Forelimb muscle (tissue), 1 donor: ENCODE measurements at regions not wholly inside any gene's neighbourhood (a gene's known extent, or its start where the extent isn't known, plus 50 kb on each side); places are given as distances from the start of the nearest gene placed in this dataset.
"Not testable (repeated sequence)": the region's sequence is repeated elsewhere in the genome, so short reads cannot be mapped to it uniquely, and the experiment has no call there.

Experiments used
- DNase-seq: peaks from one replicate; pipeline ENCODE4 v3.0.0-alpha.2; 2013; ENCODE audit warnings: low read depth

DNA sequence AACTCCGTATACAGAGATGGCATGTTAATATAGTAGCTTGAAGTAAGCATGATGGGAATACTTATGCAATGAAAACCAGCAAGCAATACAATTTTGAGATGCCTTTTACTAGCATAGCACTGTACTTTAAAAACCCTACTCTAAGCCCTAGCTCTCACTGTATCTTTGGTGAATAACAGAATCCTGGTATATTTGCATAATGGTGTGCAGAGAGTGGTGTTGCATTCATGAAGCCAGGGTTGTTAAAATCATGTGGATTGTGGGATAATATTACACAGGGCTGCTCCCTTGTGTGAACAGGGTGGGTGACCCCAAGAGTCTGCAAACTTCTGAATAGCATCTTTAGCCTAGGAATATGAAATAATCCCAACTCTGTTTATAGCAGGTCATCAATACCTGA is 105.2 kb upstream of the BMP2 start:
- no peak for DNase-seq

DNA sequence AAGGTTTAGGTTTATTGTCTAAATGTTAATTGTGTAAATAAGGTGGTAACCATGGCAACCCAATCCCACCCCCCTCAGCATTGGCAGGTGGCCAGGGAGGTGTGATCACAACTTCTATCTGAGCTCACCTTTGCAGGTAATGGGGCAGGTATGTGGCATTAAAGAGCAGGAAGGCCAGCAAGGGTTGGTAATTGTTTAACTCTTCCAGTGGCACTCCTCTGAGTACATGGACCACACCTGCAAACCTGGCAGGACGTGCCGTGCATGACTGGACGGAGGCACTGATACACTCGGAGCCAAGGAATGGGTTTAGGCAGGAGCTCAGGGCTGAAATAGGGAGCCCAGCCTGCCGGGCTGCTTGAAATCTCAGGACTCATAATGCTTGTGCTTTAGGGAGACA is 107.0 kb upstream of the BMP2 start:
- no peak for DNase-seq

DNA sequence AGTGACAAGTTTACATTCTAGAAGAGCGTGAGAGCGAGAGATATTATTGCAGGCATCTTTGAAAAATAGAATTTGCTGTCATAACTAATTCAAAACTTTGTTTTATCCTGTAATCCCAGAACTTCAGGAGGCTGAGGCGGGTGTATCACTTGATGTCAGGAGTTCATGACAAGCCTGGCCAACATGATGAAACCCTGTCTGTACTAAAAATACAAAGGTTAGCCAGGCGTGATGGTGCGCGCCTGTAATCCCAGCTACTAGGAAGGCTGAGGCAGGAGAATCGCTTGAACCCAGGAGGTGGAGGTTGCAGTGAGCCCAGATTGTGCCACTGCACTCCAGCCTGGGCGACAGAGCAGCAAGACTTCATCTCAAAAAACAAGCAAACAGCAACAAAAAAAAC is 108.6 kb upstream of the BMP2 start:
- not testable (repeated sequence) for DNase-seq

DNA sequence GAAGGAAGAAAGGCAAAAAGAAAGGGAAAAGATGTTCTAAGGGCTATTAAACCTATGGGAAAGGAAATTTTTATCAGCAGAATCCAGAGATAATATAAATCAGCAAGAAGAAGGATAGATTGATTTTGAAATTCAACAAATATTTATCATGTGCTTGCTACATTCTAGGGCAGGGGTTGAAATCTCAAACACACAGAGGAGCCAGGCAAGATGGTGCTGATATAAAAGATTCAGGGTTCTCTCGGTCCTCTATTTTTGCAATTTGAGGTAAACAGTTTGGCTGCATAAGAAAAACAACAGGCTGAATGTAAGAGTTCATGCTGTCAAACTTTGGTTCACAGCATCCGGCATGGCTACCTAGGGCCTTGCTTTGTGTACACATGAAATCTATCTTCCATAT is 109.6 kb upstream of the BMP2 start:
- DNase-seq: no peak

DNA sequence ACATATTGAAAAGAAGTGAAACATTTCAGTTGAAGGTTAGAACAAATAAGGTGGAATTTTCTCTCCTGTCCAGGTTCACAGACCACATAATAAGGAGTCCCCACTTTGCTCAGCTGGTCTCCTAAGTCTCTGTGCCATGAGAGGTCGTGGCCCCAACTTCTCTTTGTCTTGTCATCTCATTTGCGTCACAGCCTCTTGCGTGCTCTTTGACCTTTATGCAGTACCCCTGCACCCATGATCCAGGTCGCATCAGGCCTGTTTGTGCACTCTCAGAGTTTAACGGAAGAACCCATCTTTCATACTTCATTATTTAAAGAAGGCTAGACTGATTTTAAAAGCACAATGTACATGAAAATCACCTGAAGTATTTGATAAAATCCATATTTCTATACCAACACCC is 110.4 kb upstream of the BMP2 start:
- DNase-seq: no peak

DNA sequence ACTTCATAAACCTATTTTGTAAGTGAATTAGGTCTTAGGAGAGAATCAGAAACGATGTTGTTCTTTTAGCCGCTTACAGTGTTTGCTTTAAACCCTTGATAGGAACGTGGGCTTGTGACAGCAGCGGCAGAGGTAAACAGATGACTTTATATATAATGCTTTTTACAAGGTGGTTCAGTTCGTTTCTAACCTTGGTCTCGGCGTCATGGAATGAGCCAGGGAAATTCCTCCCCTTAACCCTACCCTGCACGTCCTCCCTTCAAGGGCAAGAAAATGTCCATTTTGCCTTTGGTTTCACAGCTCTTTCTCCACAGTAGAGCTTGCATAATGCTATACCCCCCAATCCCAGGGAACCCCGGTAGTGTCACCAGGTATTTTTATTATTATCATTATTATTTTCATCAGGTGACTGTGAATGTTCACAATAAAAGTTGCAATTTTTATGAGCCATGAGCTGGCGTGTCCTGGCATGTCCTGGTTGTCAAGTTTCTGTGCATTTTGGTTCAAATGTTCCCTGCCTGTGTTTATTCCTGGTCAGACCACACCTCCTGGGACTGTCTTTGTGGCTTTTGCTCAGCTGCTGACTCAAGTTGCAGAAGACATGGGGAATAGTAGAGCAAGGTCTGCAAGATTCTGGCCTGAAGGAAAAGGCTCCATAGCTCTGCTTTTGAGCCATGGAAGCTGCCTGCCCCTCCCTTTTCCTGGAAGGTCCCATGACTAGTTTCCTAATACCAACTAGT is 112.8 kb upstream of the BMP2 start:
- no peak for DNase-seq

DNA sequence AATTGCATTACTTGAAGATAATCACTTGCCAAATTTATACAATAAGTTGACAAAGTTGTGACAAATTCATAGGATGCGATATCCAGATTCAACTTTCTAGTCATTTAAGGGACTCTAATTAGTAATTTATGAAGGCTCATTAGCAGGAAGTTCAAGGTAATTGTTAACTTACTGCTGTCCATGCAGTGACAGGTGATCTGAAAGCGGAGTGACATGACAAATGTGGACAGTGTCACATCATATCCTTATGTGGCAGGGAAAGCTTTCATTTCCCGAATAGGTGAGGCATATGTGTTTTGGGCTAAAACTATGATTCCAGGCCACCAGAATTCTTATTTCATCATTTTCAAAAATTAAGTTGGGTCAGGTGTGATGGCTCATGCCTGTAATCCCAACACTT is 115.9 kb upstream of the BMP2 start:
- no peak for DNase-seq

DNA sequence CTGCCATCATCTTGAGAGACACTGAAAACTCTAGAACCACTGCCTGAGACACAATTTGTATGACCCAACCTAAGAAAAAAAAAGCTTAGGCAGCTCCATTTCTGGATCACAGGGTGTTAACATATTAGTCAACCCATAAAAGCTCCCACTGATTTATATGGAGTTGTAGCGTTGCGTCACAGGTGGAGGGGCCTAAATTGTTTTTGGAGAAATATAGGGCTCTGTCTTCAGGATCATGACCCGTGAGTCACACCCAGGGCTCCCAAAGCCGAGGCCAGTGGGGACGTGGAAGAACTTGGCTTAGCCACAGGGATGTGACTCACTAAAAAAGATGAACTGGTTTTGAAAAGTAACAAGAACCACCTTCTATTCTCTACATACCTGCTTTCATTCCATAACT is 116.5 kb upstream of the BMP2 start:
- DNase-seq: no peak

DNA sequence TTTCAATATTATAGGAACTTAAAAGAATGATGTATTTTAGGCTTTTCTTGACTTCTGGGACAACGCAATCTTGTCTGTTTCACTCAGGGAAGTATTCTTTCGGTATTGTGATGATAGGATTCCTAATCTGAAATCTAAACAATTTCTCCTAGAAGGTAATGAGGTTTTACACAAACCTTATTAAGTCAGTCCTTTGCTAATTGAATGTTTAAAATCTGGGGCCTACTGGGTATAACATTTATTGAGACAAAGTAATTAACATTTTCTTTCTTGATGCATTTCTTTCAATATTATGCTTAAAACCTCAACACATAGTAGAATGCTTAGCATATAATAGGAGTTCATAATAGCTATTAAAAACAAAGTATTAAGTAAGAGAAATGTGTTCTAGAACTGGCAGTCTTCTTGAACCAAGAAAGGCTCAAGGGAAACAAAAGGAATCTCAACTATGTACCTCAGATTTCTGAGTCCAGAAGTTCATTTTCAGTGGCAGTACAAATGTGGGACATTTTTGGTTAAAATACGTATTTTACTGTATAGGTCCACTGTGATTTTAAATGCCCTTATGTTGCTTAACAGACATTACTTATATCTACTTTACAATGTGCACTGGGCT is 121.4 kb upstream of the BMP2 start:
- no peak for DNase-seq

DNA sequence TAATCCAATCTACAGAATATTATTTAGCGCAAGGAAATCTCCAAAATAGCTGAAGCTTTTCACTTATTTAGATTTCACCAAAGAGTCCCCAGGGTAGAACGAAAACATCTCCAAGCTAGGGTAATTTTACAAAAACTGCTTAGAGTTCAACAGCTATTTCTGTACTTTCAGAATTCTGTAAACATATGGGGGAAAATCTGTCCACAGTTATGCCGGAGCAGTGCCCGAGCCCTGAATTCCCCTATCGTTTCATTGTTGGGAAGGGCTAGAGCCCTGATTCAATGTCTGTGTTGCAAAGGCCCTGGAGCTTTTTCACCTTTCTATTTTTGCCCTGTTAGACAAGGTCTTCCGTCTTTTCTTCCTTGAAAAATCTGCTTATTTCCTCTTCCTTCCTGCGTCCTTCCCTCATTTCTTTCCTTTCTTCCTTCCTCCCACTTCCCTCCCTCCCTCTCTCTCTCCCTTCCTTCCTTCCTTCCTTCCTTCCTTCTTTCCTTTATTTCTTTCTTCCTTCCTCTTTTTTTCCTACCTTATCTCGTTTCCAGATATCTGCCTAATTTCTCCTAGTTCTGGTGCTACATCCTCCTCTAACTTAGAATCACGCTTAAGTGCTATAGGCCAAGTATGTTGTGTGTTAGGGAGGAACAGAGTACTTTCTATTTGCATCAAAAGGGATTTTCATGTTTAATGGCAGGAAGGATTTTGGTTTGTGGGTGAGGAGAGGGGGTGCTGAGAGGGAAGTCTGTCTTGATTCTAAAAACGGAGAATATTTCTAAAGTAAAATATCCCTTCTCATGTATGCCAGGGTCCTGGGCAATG is 122.5 kb upstream of the BMP2 start:
- DNase-seq: no peak

DNA sequence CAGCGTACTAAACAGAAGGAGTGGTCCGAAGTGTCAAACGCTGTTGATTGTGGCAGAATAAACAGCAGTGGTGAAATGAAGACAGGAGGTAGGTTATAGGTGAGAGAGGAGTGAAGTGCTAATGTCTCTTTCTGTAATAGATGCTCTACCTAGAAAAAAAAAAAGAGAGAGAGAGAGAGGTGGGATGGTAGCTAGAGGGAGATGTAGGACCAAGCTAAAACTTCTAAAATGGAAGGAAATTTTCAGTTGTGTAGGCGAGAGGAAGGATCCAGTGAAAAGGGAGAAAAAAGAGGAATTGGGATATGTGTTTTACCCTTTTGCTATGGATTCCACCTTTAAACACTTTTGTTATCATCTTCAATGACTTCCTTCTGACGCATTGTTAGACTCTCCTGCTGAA is 126.5 kb upstream of the BMP2 start:
- no peak for DNase-seq

DNA sequence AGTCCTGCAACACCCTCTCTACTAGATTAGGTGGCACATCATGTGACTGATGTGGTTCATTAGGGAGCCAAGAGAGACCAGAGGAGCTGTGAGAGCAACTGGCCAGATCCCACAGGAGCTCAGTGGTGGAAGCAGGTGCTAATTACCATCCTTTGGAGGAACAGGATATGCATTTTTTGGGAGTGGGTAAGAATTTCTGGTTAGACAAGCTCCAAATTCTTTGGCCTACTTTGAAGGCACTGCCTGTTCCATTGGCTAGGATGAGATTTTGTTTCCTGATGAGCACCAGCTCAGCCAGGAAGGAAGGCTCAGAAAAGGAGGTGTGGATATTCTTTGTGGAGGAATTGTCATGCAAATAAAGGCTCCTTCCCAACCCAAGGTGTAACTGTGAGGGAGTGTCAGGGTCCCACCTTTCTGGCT is 130.3 kb upstream of the BMP2 start:
- no peak for DNase-seq

DNA sequence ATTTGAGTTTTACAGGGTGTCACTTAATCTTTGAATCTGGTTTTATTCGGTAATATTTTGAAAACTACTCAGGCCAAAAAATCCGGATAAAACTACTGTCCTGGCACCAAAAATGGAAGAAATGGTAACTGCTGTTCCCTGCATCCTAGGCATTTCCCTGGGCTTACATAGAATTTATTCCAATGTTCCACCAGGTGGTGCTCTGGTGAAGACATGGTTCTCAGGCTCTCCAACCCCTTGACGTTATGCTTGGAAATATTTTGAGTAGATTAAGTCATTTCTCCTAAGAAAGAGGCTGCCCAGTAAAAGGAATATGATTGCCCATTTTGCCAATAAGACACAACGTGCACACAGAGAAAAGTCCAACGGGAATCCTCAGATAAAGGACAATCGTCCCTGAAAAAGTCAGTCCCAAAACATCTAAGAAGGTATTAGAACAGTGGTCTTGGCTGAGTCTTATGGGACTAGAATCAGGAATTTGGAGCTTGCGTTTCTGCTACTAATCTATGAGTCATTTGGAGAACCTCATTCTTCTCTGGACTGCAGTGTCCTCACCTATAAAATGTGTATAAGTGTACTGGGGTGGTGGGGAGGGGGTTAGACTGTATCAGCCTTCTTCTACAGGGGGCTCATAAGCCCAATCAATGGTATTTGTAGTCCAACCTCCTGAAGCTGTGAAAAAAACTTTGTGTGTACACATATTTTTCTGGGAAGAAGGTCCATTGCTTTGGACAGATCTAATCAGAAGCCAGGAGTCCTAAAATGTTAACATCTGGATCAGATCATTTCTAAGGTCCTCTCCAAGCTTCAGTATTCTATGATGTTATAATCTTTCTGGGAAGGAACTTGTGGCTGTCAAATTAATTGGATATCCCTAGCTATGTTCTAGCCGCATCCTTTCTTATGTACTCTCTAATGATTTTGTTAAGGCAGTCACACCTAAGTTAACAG is 131.0 kb upstream of the BMP2 start:
- peak; percentile 38 for DNase-seq

DNA sequence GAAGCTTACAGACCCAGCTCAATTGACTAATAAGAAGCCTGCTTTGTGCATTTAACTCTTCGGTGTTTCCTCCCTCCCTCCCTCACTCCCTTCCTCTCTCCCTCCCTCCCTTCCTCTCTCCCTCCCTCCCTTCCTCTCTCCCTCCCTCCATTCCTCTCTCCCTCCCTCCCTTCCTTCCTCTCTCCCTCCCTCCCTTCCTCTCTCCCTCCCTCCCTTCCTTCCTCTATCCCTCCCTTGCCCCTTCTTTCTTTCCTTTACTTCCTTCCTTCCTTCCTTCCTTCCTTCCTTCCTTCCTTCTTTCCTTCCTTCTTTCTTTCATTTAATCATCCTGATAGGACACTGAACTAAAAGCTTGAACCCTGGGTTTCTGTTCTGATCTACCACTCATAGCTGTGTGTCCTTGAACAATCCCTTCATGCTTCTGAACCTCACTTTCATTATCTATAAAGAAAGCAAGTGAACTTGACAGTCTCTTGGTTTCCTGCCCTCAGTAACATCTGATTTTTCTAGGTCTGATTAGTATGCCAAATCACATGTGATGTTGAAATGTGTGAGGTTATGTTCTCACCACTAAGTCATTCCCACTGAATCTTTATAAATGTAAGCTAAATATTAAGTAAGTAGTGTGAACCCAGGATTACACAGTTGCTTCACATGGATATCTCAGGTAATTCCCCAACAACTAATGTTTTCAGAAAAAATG is 132.3 kb upstream of the BMP2 start:
- DNase-seq: no peak

DNA sequence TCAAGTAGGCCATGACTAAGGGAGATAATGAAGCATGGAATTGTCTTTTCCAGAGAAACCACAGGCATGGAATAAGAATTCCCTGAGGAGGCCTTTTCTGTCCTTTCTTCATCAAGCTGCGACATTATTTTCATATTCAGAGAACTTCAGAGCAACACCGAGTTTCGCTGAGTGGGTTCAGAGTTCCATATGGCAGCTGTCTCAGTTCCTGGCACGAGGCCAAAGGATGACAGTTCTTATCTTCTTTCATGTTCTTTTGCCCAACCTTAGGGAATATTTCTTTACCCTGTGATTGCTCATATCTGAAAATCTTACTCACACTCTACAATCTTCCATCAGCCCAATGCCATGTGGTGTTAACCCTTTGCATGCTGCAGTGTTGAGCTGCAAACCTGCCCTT is 135.3 kb upstream of the BMP2 start:
- no peak for DNase-seq

DNA sequence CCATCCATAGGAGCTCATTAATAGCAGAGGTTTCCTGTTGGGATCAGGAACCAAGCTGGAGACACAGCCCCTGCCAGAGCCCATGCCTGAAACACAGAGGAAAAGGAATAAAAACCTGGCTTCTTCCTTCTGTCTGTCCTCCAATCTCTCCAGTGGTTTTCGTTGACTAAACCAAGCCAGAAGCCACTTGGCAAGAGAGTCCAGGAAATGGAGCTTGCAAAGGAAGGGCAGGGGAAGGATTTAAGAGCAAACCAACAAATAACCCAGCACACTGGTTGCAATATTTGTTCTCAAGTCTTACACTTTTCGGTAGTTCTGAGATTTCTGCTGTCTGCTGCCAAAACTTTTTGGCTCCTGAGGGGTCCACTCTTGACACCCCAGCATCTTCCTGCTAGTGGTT is 137.0 kb upstream of the BMP2 start:
- no peak for DNase-seq

DNA sequence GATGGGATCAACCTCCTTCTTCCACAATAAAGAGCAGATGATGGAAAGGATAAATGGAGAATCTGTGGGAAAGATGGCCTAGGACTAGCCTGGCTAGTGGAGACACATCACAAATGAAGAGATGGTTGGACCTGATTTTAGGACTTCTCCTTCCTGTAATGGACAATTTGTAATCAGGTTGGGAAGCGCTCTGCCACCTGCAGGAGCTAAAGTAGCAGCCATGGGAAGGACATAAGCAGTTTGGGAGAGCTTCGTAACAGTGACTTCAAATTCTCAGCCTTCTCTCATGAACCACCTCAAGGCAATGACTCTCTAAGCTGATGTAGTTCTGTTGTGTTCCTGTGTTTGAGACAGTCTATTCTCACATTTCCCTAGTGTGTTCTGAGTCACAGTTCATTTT is 137.9 kb upstream of the BMP2 start:
- DNase-seq: no peak

DNA sequence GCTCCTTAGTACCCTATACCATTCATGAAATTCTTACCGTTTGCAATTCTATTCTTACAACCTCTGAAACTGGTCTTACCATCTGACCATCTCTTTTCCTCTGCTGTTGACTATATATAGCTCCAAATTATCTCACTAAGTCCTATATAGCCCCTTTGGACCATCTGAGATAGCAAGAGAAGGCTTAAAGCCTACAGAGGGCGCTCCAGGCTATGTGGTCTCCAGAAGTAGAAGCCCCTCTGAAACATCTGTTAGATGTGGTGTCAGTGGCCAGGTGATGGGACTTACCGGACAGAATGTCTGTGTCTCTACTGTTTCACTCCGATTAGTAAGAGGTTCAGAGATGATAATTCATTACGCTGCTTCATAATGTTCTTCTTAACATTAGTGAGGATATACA is 140.7 kb upstream of the BMP2 start:
- DNase-seq: no peak

DNA sequence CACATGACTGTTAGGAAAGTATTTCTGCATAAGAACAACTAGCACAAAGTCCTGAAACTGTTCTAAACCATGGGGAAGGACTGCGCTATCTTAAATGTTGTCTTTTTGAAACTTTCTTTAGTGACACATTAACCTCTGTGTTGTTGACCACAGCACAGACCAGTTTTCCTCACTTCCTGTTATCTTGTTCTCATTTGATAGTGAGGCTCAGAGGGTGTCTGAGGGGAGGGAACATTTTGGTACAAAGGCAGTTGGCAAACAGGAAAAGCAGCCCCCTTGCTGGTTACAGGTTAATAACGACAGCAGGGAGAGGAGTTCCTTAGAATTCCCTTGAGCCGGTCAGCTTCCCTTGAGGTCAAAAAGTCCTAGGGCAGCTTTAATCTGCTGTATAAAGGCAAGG is 143.5 kb upstream of the BMP2 start:
- DNase-seq: no peak

DNA sequence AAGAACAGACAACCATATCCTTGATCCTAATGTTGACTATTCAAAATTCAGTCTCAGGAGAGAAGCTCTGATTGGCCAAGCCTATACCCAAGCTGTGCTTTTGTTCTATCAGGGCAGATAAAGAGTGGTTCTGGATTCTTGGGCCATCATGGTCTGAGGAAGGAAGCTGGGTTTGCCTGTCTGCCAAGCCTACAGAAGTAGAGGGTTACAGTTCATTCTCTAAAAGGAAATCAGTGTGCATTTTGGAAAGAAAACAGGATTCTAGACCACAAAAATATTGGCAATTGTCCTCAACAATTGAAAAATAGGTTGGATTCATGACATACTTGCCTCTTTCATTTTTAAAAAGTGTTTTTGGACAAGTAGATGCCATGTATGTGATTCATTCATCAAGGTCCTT is 145.4 kb upstream of the BMP2 start:
- no peak for DNase-seq

DNA sequence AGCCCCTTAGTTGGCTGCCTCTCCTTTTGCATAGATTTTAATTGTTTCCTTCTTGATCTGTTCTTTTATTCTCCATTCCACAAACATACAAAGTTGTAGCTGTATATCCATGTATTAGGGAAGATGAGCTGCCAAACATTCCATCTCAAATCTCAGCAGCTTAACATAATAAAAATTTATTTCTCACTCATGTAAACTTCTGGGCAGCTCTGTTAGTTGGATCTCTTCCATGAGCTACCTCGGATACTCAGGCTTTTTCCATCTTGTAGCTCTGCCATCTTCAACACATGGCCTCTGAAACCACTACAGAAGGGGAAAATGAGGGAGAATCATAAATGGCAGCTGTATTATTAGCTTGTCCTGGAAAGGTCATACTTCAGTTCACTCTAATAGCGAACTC is 149.4 kb upstream of the BMP2 start:
- peak; percentile 39 for DNase-seq
